GM19043 (cell line): ENCODE measurements at regions not wholly inside any gene's neighbourhood (a gene's known extent, or its start where the extent isn't known, plus 50 kb on each side); places are given as distances from the start of the nearest gene placed in this dataset.
A peak's percentile ranks its signal among the peaks of the same experiment; 100 is the strongest.

ENCODE experiments used
- ATAC-seq: cut with Tn5 transposase; IDR thresholded peaks from one replicate; pipeline ENCODE4 v1.9.1; 2021; ENCODE audit warnings: low read depth; ENCODE audit not compliant: unreplicated experiment

- ATAC-seq = no peak
Observed at GRCh38 chr1:25028587-25028906, 98.5 kb upstream of the RUNX3 start.

DNA sequence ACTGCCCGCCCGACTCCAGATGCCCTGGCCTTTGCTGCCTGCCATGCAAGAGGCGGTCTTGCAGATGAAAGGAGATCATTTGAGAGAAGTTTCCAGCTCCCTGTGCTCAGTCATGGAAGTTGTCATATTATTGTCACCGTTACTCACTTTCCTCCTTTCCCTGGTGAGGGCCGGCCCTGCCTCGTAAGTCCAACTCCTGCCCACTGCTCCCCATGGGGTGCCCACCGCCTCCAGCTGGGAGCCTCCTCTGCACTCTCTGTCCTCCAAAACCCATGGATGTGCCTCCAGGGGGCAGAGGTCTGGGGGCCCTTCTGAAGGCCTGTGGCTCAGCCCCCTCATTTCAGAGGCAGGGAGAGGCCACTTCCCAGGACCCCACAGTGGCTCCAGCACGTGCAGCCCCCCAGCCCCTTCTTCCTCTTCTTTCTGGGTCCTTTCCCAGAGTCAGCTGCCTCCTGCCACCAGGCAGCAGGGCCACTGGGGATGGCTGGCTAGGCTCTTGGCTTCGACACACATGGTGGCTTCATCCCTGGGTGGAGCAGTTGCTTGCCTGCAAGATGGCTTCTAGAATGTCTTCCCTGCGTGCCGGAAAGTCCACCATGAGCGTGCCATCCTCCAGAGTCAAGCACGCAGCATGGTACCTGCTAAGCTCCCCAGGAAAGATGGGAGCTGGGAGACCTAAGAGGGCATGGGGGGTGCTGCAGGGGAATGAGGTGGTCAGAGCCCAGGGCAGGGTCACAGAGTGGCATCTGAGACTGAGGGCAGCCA, 97.9 kb upstream of the RUNX3 start:
- ATAC-seq = no peak

GRCh38 chr1:25026730-25027450, 96.8 kb upstream of the RUNX3 start:
- no peak for ATAC-seq

DNA sequence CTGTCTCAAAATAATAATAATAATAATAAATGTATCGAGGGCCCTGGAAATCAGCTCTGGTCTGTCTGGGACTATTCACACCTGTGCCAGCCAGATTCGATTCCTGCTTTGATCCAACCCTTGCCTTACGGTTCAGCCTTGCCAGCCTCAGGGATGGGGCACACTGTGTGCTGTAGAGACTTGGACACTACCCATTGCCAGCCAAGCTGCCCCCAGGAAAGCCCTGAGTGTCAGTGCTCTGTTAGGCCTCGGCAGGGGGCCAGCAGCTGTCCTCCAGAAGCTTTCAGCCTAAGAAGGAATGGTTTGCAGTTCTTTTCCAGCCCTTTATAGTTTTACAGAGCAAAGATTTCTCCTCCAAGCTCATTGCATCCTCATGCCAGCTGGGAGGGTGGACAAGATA, 96.2 kb upstream of the RUNX3 start:
- no peak for ATAC-seq

GRCh38 chr1:25024615-25025350, 94.7 kb upstream of the RUNX3 start:
- no peak for ATAC-seq

DNA sequence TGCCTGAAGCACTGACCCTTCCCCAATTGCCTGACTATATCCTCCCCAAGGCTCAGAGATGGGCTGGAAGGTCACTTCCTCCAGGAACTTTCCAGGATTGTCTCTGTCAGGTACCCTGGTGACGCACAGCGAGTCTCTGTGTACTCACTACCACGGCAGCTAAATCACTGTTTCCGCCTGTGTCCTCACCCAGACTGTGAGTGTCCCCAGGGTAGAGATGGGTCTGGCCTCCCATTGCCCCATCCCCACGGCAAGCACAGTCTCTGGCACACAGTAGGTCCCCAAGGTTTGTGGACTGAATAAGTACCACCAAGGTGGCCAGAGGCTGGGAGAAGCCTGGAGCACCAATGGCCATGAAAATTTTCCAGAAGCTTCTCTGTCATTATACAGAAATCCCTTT, 93.8 kb upstream of the RUNX3 start:
- no peak for ATAC-seq

DNA sequence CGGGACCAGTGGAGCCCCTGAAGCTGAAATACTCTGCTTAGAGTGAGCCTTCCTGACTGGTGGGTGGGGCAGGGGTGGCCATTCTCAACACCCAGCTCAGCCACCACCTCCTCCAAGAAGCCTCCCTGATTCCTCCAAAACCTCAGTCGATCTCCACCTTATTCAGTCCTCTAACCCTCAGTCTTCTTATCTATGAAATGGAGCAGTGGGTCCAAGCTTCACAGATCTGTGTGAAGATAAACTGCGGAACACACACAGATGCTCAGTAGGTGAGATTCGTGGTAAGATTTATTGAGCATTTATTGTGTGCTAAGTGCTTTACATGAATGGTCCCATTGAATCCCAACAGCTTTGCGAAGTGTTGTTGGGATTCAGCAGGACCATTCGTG, 93.1 kb upstream of the RUNX3 start:
- no peak for ATAC-seq

GRCh38 chr1:25022361-25023189, 92.5 kb upstream of the RUNX3 start:
- ATAC-seq = peak; percentile 69

GRCh38 chr1:25021591-25022215, 91.6 kb upstream of the RUNX3 start:
- no peak for ATAC-seq

GRCh38 chr1:25020851-25021590, 90.9 kb upstream of the RUNX3 start:
- ATAC-seq = no peak

DNA sequence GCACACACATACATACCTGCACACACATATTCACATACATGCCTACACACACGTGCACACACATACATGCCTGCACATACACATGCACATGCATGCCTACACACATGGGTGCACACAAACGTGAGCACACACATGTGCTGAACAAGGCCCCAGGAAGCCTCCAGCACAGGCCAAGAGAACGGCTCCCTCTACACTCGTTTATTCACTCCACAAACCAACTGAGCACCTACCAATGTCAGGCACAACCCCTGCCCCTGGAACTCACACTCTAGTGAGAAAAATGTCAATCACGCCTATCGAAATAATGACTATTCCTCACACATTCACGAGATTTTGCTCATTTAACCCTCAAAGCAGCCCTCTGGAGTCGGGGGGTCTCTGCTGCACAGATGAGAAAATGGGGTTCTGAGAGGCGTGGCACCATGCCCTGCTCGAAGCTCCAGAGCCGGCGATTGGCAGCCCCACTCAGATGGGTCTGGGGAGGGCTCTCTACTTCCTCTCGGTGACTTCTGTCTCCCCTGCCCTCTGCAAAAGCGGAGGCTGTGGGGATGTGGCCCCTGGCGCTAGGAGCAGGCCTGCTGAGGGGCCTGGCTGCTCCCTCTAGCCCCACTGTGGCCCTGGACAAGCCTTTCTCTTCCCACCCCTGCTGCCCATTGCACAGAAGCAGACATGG, 90.2 kb upstream of the RUNX3 start:
- no peak for ATAC-seq

DNA sequence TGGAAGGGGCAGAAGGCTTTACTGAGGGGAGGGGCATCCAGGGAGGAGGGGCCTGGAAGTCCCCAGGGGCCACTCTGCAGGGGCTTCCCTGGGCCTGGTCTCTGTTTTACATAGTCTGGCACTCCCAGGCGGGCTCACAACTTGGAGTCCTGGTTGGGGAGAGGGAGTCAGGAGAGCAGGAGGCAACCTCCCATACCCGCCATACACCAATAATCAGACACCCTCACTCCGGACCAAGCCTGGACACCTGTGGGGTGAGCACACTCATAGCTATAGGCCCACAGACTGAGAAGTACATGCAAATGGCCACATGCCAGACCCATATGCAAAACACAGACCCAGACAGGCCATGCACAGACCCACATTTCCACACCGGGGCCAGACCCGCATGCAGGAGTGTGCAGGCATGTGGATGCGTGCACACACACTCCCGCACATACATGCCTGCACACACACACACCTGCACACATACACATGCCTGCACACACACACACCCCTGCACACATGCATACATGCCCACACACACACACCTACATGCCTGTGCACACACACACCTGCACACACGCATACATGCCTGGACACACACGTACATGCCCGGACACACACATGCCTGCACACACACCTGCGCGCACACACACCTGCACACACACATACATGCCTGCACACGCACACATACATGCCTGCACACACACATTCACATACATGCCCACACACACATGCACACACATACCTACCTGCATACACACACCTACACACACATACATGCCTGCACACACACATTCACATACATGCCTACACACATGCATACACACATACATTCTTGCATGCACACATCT, 89.5 kb upstream of the RUNX3 start:
- peak; percentile 53 for ATAC-seq

DNA sequence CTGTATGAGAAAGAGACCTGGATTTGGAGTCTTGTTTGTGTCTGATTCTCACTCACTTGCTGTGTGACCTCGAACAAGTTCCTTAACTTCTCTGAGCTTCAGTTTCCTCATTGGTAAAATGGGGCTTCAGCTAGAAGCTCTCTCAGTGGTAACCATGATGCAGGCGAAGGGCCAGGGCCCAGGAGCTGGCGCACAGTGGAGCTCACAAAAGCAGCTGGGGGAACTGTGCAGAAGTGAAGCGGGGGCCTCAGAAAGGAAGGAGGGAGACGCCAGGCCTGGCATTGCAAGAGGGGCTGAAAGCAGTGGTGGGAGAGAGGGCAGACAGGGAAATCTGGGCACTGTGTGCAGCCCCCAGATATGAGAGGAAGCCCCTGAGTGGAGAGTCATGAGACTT, 88.9 kb upstream of the RUNX3 start:
- no peak for ATAC-seq

DNA sequence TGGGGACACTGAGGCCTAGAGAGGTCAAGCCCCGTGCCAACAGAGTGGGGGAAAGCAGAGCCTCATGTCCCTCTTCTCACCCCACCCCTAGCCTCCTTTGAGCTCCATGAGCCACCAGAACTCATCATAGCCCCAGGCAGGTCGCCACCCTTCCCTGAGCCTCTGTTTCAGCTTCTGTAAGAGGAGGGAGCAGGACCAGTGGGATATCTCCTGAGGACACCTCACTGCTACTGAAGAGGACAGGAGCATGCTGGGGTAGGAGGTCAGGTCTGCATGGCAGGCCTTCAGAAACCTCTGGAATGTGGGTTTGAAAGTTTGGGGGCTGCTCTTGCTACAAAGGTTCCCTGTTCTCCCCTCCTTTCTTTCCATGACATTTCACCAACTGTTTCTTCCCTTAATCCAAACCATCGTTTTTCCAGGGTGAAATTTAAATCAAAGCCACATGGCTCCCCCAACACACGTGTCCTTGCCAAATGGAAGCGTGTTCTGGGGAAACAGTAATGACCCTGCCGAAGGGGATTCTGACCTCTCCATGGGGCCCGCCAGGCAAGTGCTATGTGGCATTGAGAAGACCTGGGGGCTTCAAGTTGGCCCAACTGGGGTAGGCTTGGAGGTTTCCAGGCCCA, 88.1 kb upstream of the RUNX3 start:
- no peak for ATAC-seq

DNA sequence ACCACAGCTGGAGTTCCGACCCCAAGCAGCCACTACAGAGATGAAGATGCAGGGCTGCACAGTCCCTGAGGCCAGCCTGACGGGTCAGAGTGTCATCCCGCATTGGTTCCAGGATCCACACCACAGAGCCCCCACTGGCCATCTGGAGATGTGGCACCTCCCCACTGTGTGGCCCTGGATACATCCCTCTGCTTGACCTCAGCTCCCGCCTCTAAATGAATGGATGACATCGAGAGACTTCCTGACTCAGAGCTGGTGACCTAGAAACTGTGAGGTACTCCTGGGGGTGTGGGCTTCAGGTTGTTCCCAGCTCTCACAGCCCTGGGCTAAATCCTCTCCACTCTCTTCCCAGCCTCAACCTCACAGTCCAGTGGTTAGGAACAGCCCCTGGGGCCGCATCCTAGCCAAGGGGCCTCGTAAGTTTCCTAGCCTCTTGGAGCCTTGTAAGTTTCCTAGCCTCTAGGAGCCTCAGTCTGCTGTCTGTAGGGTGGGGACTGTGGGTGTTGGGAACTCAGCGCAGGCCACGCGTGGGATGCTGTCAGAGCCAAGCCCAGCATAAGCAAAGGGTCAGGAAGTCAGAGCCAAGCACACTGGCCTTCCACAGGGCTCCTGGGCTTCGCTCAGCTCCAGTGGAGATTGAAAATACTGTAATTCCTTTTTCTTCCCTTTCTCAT, 87.5 kb upstream of the RUNX3 start:
- no peak for ATAC-seq

DNA sequence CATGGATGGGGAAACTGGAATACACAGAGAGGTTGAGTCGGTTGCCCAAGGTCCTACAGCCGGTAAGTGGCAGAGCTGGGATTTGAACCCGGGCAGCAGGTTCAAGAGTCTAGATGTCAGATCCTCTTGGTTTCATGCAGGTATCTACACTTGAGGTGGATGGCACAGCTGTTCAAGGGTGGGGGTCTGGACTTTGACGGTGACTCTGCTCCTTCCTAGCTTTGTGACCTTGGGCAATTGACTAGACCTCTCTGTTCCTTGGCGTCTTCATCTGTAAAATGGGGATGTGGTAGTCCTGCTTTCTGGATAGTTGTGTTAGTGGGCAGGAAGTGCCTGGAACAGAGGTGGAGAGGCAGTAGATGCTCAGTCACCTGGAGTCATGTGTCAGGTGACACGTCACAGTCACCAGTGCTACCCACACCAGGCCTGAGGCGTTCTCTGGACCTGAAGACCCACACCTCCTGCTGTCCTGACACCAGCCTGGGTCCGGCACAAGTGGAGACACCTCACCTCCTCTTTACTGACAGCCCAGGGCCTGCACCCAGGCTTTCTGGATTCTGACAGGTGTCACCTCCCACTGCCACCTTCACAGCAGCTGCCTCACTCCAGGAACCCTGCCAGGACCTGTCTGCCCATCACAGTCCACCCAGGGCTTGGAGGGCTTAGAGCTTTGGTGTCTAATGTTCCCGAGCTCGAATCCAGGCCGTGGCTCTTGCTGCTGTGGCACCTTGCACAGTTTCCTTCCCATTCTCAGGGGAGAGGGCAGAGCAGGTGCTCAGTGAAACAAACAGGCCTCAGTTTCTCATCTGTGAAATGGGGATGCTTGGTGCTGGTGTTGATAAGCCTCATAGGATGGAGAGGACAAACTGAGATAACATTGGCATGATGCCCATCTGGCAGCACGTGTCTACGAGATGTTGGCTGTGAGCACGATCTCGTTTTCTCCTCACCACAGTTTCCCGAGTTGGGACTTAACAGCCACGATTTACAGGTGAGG, 83.2 kb upstream of the RUNX3 start:
- ATAC-seq = no peak
